Naive thymus-derived CD4-positive, alpha-beta T cell (primary cell): ENCODE measurements at regions not wholly inside any gene's neighbourhood (a gene's known extent, or its start where the extent isn't known, plus 50 kb on each side); places are given as distances from the start of the nearest gene placed in this dataset.

Experiments used
- ATAC-seq: fragments of 150-1000 bp; cut with Tn5 transposase; 2 replicates; pipeline ENCODE4 v1.10.0; 2021; ENCODE audit warnings: mild to moderate bottlenecking, moderate library complexity
- CTCF ChIA-PET: fragments of 350-600 bp; sonication (Branson Sonifier 250); formaldehyde crosslinking; loops from one replicate; lab custom pipeline; 2021; ENCODE audit warnings: antibody characterized with exemption; lab: Charles Lee
- POLR2A ChIA-PET: fragments of 350-600 bp; sonication (Branson Sonifier 250); formaldehyde crosslinking; loops from one replicate; lab custom pipeline; 2021; ENCODE audit warnings: antibody characterized with exemption, inconsistent platforms; lab: Charles Lee
- DNase-seq, 9 donors: peaks; one replicate each; pipeline versions ENCODE4 v3.0.0 to v3.0.0-alpha.2; 2020 to 2022; ENCODE audit warnings: mixed read lengths in 1 of 9
- H3K27ac ChIP-seq: one replicate; pipeline ENCODE4 v1.7.0; 2013; ENCODE audit warnings: mild to moderate bottlenecking, low read depth, low read length, moderate library complexity
- H3K27me3 ChIP-seq, 2 donors: one replicate each; pipeline ENCODE4 v1.7.0; 2013; ENCODE audit warnings: low read length in 2 of 2, mild to moderate bottlenecking in 2 of 2, moderate library complexity in 2 of 2; ENCODE audit not compliant: control insufficient read depth in 2 of 2, insufficient read depth in 2 of 2
- H3K36me3 ChIP-seq, 3 experiments: 1 replicate in 2 of 3; 2 replicates in 1 of 3; pipeline ENCODE4 v1.7.0; 2013; ENCODE audit warnings: low read length in 3 of 3, mild to moderate bottlenecking in 3 of 3, moderate library complexity in 1 of 3; ENCODE audit not compliant: insufficient read depth in 3 of 3, control insufficient read depth in 2 of 3
- H3K4me1 ChIP-seq, 2 donors: one replicate each; pipeline ENCODE4 v1.7.0; 2013; ENCODE audit warnings: low read length in 2 of 2, mild to moderate bottlenecking in 2 of 2, moderate library complexity in 1 of 2; ENCODE audit not compliant: control insufficient read depth in 2 of 2, insufficient read depth in 2 of 2
- H3K4me3 ChIP-seq: 2 replicates; pipeline ENCODE4 v1.7.0; 2013; ENCODE audit warnings: mild to moderate bottlenecking, low read length
- H3K9me3 ChIP-seq, 3 experiments: 1 replicate in 2 of 3; 2 replicates in 1 of 3; pipeline ENCODE4 v1.7.0; 2013; ENCODE audit warnings: low read length in 3 of 3; ENCODE audit not compliant: control insufficient read depth in 2 of 3
- H3K27ac Mint-ChIP-seq, 9 donors: one replicate each; pipeline ENCODE4 v1.8.0; 2020 to 2022; ENCODE audit warnings: mixed read lengths in 9 of 9, mild to moderate bottlenecking in 8 of 9, moderate library complexity in 5 of 9, inconsistent platforms in 2 of 9
- H3K27me3 Mint-ChIP-seq, 5 donors: one replicate each; pipeline ENCODE4 v1.8.0; 2021 to 2022; ENCODE audit warnings: mixed read lengths in 5 of 5, mild to moderate bottlenecking in 1 of 5
- H3K36me3 Mint-ChIP-seq, 5 donors: one replicate each; pipeline ENCODE4 v1.8.0; 2020 to 2022; ENCODE audit warnings: mixed read lengths in 5 of 5, mild to moderate bottlenecking in 3 of 5, inconsistent platforms in 1 of 5
- H3K4me1 Mint-ChIP-seq, 7 donors: one replicate each; pipeline ENCODE4 v1.8.0; 2020 to 2022; ENCODE audit warnings: mixed read lengths in 7 of 7, mild to moderate bottlenecking in 3 of 7, inconsistent platforms in 1 of 7
- H3K4me3 Mint-ChIP-seq, 10 donors: one replicate each; pipeline ENCODE4 v1.8.0; 2020 to 2022; ENCODE audit warnings: mild to moderate bottlenecking in 10 of 10, mixed read lengths in 10 of 10, moderate library complexity in 6 of 10, inconsistent platforms in 2 of 10
- H3K9me3 Mint-ChIP-seq, 11 donors: one replicate each; pipeline ENCODE4 v1.8.0; 2020 to 2022; ENCODE audit warnings: mixed read lengths in 11 of 11, mild to moderate bottlenecking in 4 of 11, inconsistent platforms in 1 of 11, moderate library complexity in 1 of 11
- intact Hi-C, 2 donors: fragments of 100-400 bp; cut with micrococcal nuclease; formaldehyde crosslinking; loops; one replicate each; pipeline ENCODE4 v1.15.1; 2023

- no peak overlapping the region for H3K4me3 Mint-ChIP-seq
- ChIA-PET POLR2A (no interaction called here), CTCF (no interaction called here)
- ATAC-seq (no peak), DNase-seq (no peak)
- peaks cover under 1 to 73% (median 30%) of the 10 kb centered on the region in 11 donors for H3K9me3 Mint-ChIP-seq
- Histone ChIP-seq H3K36me3 (no peaks in the 10 kb centered on the region), H3K9me3 (peaks cover 0 to 56% (median 0%) of the 10 kb centered on the region in 3 experiments), H3K4me3 (no peak overlapping the region), H3K4me1 (no peaks in the 10 kb centered on the region), H3K27me3 (no peaks in the 10 kb centered on the region), H3K27ac (no peak overlapping the region)
- peaks cover 0 to 13% (median 0%) of the 10 kb centered on the region in 5 donors for H3K36me3 Mint-ChIP-seq
- intact Hi-C loops: no loop called here
- H3K4me1 Mint-ChIP-seq: no peaks in the 10 kb centered on the region
- no peaks in the 10 kb centered on the region for H3K27me3 Mint-ChIP-seq
- H3K27ac Mint-ChIP-seq: no peak overlapping the region
These were observed 375.6 kb upstream of the NUPR2 start for GRCh38 chr7:56491636-56492425.

- ChIA-PET CTCF (no interaction called here), POLR2A (no interaction called here)
- Histone ChIP-seq H3K4me1 (no peaks in the 10 kb centered on the region), H3K27ac (no peak overlapping the region), H3K36me3 (no peaks in the 10 kb centered on the region), H3K27me3 (no peaks in the 10 kb centered on the region), H3K4me3 (no peak overlapping the region), H3K9me3 (peaks cover 0 to 32% (median 0%) of the 10 kb centered on the region in 3 experiments)
- Mint-ChIP-seq H3K9me3 (peaks cover 18 to 93% (median 39%) of the 10 kb centered on the region in 11 donors), H3K27me3 (no peaks in the 10 kb centered on the region), H3K4me3 (no peak overlapping the region), H3K27ac (no peak overlapping the region), H3K4me1 (peaks cover 0 to 2% (median 0%) of the 10 kb centered on the region in 7 donors), H3K36me3 (peaks cover 0 to 24% (median 4%) of the 10 kb centered on the region in 5 donors)
- intact Hi-C loops: no loop called here
- no peak for DNase-seq
- ATAC-seq: no peak
These were observed 367.8 kb upstream of the NUPR2 start for GRCh38 chr7:56483861-56484550.

DNA sequence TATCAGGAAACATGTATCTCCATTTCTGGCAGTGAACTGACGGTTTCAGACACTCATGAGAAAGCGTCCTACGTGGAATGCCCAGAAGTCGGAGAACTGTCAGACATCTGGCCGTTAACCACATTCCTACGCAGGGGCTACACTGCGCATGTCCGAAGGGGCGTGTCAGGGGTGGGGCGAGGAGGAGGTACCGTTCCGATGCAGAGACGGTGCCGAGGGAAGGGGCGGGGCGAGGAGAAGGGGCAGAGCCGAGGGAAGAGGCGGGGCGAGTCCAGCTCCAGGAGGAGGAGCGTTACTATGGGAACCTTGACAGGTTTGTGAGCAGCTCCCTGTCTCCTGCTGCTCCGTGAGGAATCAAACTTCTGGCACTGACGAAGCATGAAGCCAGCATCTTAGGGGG is 366.9 kb upstream of the NUPR2 start:
- H3K36me3 ChIP-seq: no peaks in the 10 kb centered on the region
- Mint-ChIP-seq H3K36me3 (peaks cover 0 to 20% (median 4%) of the 10 kb centered on the region in 5 donors), H3K27me3 (no peaks in the 10 kb centered on the region), H3K4me3 (no peak overlapping the region), H3K9me3 (peaks cover 18 to 93% (median 39%) of the 10 kb centered on the region in 11 donors), H3K4me1 (peaks cover 0 to 2% (median 0%) of the 10 kb centered on the region in 7 donors), H3K27ac (no peak overlapping the region)
- ChIA-PET POLR2A (no interaction called here), CTCF (no interaction called here)
- ATAC-seq (no peak), DNase-seq (no peak)
- no peak overlapping the region for H3K27ac ChIP-seq
- no peaks in the 10 kb centered on the region for H3K4me1 ChIP-seq
- H3K4me3 ChIP-seq: no peak overlapping the region
- H3K9me3 ChIP-seq: peaks cover 0 to 37% (median 0%) of the 10 kb centered on the region in 3 experiments
- no peaks in the 10 kb centered on the region for H3K27me3 ChIP-seq
- intact Hi-C loops: no loop called here

- Mint-ChIP-seq H3K9me3 (peaks cover 25 to 96% (median 48%) of the 10 kb centered on the region in 11 donors), H3K4me3 (no peak overlapping the region), H3K27ac (no peak overlapping the region), H3K27me3 (no peaks in the 10 kb centered on the region), H3K36me3 (peaks cover 0 to 25% (median 8%) of the 10 kb centered on the region in 5 donors), H3K4me1 (peaks cover 0 to 2% (median 0%) of the 10 kb centered on the region in 7 donors)
- Histone ChIP-seq H3K27me3 (no peaks in the 10 kb centered on the region), H3K9me3 (peaks cover 0 to 60% (median 0%) of the 10 kb centered on the region in 3 experiments), H3K4me1 (no peaks in the 10 kb centered on the region), H3K4me3 (no peak overlapping the region), H3K36me3 (no peaks in the 10 kb centered on the region), H3K27ac (no peak overlapping the region)
- intact Hi-C loops: no loop called here
- POLR2A ChIA-PET: no interaction called here
- ATAC-seq (no peak), DNase-seq (no peak)
- CTCF ChIA-PET: no interaction called here
These were observed 363.5 kb upstream of the NUPR2 start for GRCh38 chr7:56479748-56480147.

- intact Hi-C loops: no loop called here
- H3K27ac Mint-ChIP-seq: no peak overlapping the region
- CTCF ChIA-PET: no interaction called here
- DNase-seq: no peak
- no peak for ATAC-seq
- Histone ChIP-seq H3K36me3 (no peaks in the 10 kb centered on the region), H3K27me3 (no peaks in the 10 kb centered on the region), H3K9me3 (peaks cover 0 to 62% (median 0%) of the 10 kb centered on the region in 3 experiments), H3K4me3 (no peak overlapping the region), H3K4me1 (no peaks in the 10 kb centered on the region), H3K27ac (no peak overlapping the region)
- POLR2A ChIA-PET: no interaction called here
- H3K27me3 Mint-ChIP-seq: no peaks in the 10 kb centered on the region
- peaks cover 0 to 2% (median 0%) of the 10 kb centered on the region in 7 donors for H3K4me1 Mint-ChIP-seq
- H3K4me3 Mint-ChIP-seq: no peak overlapping the region
- H3K9me3 Mint-ChIP-seq: peaks cover 25 to 96% (median 52%) of the 10 kb centered on the region in 11 donors
- H3K36me3 Mint-ChIP-seq: peaks cover 0 to 26% (median 8%) of the 10 kb centered on the region in 5 donors
These were observed 362.9 kb upstream of the NUPR2 start for GRCh38 chr7:56479136-56479535.

GRCh38 chr7:56474271-56474670 is 358.1 kb upstream of the NUPR2 start:
- no peak overlapping the region for H3K27ac ChIP-seq
- H3K4me1 Mint-ChIP-seq: no peaks in the 10 kb centered on the region
- intact Hi-C loops: no loop called here
- no peaks in the 10 kb centered on the region for H3K4me1 ChIP-seq
- H3K27me3 ChIP-seq: no peaks in the 10 kb centered on the region
- no peak overlapping the region for H3K27ac Mint-ChIP-seq
- no peak for ATAC-seq
- POLR2A ChIA-PET: no interaction called here
- H3K9me3 Mint-ChIP-seq: peaks cover 10 to 100% (median 64%) of the 10 kb centered on the region in 11 donors
- no peak overlapping the region for H3K4me3 Mint-ChIP-seq
- no peaks in the 10 kb centered on the region for H3K27me3 Mint-ChIP-seq
- H3K36me3 Mint-ChIP-seq: peaks cover 0 to 20% (median 4%) of the 10 kb centered on the region in 5 donors
- H3K4me3 ChIP-seq: no peak overlapping the region
- CTCF ChIA-PET: no interaction called here
- H3K36me3 ChIP-seq: no peaks in the 10 kb centered on the region
- peaks cover 0 to 80% (median 17%) of the 10 kb centered on the region in 3 experiments for H3K9me3 ChIP-seq
- no peak for DNase-seq
